GM21390 (cell line): ENCODE measurements at regions not wholly inside any gene's neighbourhood (a gene's known extent, or its start where the extent isn't known, plus 50 kb on each side); places are given as distances from the start of the nearest gene placed in this dataset.
"Not testable (repeated sequence)": the region's sequence is repeated elsewhere in the genome, so short reads cannot be mapped to it uniquely, and the experiment has no call there.

ENCODE experiments used
- ATAC-seq: cut with Tn5 transposase; IDR thresholded peaks from one replicate; pipeline ENCODE4 v1.9.1; 2021; ENCODE audit not compliant: unreplicated experiment

DNA sequence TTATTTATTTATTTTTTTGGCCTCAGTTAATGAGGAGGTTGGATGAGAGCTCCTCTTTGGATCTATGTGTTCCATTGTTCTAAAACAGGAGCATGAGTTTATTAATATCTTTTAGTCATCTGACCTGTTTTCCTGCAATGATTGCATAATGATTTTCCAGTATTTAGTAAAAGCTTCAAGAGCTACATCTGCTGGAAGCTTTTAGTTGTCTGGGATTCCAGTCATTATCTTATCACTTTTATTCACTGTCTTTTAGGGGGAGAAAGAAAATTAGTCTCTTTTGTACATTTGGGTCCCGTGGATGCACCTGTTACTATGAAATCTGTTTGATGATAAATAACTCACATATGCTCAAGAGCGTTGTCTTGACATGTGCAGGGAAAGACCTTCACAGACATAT lies 1270.0 kb downstream of the ROBO1 start:
- no peak for ATAC-seq

DNA sequence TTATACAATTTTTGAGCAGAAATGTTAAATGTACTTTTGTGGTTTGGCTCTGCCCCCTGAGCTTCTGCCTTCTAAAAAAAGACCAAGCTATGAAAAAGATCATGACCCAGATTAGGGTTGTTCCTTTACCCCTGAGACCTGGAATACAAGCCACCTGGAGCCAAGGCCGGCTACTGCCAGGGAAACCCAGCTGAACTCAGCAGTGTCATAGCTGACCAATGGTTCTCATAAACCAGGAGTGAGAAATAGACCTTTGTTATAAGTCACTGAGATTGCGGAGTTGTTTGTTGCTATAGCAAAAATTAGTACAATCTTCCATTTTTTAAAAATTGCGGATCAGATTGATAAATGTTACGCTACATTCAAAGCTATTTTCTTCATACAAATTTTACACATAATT lies 1261.7 kb downstream of the ROBO1 start:
- no peak for ATAC-seq

DNA sequence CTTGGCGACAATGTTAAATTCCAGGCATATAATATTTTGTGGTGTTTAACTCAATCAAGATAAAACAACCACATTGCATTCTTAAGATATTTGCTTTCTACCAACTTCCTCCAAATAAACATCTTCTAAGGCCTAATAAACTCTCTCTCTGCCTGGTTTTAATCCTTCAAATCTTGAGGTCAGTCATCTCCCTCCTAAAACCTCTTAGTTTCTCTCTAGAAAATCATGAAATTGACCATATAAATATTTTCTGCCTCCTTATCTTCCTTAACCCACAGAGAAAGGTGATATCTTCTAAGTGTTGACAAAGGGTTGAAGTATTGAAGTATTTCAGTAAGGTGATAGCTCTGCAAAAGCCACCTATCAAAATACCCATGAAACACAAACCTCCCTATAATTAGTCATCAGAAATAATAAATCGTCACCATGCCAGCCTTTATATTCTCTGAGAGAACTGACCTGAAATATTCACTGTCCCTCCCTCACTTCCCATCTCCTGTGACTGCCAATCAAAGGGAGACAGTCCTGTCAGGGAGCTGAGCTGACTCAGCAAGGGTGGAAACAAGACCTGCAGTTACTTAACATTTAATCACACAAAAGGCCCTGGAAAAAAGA lies 1261.1 kb downstream of the ROBO1 start:
- ATAC-seq: no peak

DNA sequence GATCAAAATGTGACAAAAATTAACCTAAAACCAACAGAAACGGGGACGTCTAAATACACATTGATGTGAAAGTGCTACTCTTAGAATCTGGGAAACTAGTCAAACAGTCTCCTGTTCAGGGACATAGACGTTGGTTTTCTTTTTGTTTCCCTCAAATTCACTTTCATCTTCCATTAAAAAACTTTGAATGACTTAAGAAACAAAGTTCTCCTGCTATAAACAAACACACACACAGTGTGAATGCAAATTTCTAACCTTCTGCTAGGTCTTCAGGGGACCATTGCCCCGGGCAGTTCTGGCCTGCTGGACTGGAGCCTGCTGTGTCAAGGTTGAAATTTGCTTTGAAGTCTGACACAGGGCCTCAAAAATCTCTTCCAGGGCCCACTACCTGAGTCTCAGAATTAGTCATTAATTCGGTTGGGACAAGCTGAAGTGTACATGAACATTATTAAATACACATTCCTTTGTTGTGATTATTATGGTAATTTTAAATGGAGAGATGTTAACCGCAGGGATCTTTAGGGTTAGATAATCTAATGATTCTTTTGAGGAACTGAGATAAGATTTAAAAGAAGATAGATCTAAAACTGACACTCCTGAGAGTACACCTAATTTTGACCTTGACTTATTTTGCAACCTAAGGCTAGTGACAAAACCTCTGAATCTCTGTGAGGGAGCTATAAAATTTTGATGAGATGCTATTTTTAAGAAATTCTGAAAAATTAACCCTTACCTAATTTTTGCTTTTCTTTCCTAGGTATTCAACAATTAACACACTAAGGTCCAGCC lies 1260.4 kb downstream of the ROBO1 start:
- no peak for ATAC-seq

DNA sequence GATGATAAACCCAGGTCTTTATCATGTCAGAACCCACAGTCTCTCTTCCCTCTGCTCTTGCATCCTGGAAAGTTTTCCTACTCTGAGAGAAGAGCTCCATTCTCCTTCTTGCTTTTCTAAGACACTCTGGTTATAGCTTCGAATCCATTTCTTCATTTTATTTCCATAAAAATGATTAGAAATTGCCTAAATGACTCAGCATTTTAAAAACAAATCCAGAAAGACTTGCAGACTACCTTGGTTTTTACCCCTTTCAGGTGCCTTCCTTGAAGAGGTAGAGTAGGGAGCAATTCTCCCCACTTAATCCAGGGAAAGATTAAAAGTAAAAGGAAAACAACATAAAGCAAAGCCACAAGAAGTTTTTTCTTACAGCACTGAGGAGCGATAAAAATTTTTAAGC lies 1256.0 kb downstream of the ROBO1 start:
- no peak for ATAC-seq

DNA sequence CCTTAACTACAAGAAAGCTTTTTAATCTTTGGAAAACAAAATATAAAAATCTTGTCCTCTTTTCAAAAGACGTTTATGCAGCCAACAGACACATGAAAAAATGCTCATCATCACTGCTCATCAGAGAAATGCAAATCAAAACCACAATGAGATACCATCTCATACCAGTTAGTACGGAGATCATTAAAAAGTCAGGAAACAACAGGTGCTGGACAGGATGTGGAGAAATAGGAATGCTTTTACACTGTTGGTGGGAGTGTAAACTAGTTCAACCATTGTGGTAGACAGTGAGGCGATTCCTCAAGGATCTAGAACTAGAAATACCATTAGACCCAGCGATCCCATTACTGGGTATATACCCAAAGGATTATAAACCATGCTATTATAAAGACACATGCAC lies 1255.0 kb downstream of the ROBO1 start:
- ATAC-seq: not testable (repeated sequence)

DNA sequence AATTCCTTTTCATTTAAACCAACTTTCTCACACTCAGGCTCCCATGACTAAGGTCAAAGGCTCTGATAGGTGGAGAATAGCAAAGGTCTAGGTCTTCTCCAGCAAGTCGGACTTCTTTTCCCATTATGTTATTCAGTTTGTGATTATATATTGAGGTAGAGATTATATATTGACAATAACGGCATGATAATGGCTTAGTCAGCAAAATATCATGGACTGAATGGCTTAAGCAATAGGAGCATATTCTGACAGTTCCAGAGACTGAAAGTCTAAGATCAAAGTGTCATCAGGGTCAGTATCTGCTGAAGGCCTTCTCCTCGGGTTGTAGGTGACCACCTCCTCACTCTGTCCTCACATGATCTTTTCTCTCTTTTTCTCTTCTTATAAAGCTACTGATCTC lies 1251.4 kb downstream of the ROBO1 start:
- no peak for ATAC-seq

DNA sequence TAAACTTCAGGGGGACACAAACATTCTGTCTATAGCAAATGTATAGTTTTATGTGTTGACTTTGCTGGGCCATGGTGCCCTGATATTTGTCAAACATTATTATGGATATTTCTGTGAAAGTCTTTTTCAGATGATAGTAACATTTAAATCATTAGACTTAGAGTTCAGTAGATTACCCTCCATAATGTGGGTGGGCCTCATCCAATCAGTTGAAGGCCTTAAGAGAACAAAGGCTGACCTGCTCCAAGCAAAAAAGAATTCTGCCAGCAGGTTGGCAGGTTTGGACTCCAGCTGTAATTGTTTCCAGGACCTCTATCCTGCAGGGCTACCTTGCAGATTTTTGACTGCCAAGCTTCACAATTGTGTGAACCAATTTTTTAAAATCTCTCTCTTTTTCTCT lies 1250.9 kb downstream of the ROBO1 start:
- no peak for ATAC-seq

DNA sequence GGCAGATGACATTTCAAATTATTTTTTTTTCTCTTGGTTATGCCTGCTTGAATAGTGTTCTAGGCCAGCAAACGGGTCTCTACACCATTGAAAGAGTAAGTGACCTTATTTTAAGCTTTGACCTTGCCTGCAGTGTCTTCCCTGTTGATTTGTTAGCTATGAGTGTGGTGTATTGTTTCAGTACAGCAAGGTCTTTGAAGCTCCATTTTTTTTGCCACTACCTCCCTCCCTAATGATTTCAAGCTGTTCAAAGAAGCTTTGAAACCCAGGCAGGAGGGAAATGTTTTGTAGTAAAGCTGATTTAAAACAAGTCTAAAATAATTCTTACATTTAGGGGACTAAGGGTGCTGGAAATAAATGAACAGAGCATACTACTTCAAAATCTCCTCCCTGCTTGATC lies 1249.8 kb downstream of the ROBO1 start:
- no peak for ATAC-seq

DNA sequence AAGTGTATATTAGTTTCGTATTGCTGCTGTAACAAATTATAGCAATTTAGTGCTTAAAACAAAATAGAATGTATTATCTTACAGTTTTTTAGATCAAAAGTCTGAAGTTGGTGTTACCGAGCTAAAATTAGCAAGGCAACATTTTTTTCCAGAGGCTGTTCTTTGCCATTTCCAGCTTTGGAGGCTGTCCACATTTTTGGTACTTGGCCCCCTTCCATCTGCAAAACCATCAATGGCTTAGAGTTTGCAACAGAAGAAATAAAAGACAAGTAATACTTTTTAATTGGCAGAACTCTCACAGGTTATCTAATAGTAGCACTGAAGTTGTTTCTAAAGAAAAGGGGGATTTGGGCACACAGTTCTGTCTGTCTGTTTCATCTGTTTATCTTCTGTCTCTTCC lies 1248.5 kb downstream of the ROBO1 start:
- no peak for ATAC-seq

DNA sequence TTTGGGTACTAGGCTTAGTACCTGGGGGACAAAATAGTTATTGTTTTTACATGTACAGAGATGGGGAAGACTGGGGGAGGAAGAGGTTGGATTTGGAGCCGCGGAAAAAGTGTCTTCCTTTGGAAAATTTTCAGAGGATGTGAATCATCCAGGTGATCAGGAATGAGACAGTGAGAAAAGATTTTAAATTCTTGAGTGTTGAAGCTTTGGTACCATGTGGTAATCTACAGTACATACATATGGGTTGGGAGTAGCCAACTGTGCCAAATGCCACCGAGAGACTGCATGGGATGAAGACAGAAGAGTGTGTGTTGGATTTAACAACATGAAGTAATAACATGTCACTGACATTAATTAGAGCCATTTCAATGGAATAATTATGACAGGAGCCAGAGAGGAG lies 1238.2 kb downstream of the ROBO1 start:
- no peak for ATAC-seq

DNA sequence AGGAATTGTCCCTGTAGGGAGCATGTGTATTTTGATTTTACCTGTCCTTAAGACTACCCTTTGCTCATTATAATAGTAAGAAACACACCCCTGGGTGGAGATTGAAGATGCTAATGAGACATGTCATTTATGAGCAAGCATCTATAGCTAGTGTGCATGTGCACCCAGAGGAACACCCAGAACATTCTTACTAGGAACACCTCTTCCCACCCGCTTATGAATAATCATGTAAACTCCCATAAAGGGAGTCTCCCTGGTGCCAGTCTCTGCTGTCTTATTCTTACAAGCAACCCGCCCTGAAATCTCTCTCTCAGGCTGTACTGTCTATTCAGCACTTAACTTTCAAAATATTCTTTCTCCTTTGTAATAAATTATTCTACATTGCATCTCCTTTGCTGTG lies 1227.3 kb downstream of the ROBO1 start:
- ATAC-seq: no peak

DNA sequence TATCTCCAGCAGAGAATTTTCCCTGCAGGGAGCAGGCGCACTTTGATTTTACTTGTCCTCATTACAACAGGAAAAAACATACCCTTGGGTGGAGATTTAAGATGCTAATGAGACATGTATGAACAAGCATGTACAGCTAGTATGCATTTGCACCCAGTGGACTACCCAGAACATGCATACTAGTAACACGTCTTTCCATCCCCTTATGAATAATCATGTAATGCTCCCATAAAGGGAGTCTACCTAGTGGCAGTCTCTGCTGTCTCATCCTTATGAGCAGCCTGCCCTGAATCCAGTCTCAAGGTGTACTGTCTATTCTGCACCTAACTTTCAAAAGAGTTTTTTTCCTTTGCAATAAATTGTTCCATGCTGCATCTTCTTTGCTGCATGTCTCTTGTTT lies 1222.0 kb downstream of the ROBO1 start:
- no peak for ATAC-seq
